ENCODE measurements at regions not wholly inside any gene's neighbourhood (a gene's known extent, or its start where the extent isn't known, plus 50 kb on each side); places are given as distances from the start of the nearest gene placed in this dataset.

DNA sequence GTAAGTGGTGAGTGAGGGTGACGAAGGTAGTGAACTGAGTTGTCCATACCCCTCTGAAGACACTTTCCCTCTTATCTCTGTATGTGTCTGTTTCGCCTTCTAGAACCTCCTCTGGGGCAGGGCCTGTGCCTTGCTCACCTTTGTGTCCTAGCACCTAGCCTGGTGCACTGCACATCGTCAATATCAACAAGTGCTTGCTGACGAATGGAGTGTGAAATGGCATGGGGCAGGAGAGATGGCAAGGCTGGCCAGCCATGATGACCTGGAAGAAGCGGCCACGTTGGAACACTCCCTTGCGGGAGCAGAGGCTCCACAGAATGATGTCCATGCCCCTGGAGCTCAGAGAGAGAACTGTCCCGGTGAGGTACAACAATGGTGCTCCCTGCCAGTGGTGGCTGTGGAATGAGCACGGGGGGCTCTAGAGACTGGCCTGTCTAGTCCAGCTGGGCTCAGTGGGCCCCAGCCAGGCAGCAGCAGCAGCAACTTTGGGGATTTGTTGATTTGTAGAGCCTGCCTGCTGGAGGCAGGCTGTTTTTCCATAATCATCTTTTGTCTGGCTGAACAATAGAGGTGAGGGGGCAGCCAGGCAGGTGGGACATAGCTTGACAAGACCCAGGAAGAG lies 112.2 kb upstream of the PJA1 start:
- ATAC-seq (no peak), FAIRE-seq (no peak), DNase-seq (ENCODE audit: low spot score) (no peak)
- Histone ChIP-seq H3K4me3 (replicated peaks in 1 of 3; ENCODE audit: insufficient read depth in 1 of 3, low read depth in 2 of 3, low read length in 3 of 3) (no peak overlapping the region), H2AFZ (ENCODE audit: low read length) (no peak overlapping the region), H3K4me1 (ENCODE audit: insufficient read depth, low read length) (peaks cover 13% of the 10 kb centered on the region), H3K9me3 (ENCODE audit: low read length) (no peaks in the 10 kb centered on the region), H3K4me2 (ENCODE audit: low read depth, low read length) (no peak overlapping the region), H3K79me2 (ENCODE audit: insufficient read depth, low read length) (no peaks in the 10 kb centered on the region), H4K20me1 (ENCODE audit: insufficient read depth, low read length) (no peaks in the 10 kb centered on the region), H3K27ac (ENCODE audit: extremely low read length, insufficient read depth, low read length) (no peak overlapping the region), H3K9ac (ENCODE audit: insufficient read depth, low read depth, low read length) (no peak overlapping the region), H3K36me3 (replicated peaks in 1 of 2; ENCODE audit: control insufficient read depth in 1 of 2, insufficient read depth in 2 of 2, low read length in 2 of 2) (no peaks in the 10 kb centered on the region), H3K27me3 (ENCODE audit: control insufficient read depth in 1 of 2, insufficient read depth in 2 of 2, low read length in 2 of 2) (no peaks in the 10 kb centered on the region)
- in situ Hi-C loops (cut with HindIII; ENCODE audit: extremely low pct_ligation_motif_present, low pct_unique_long_range_greater_than_20kb) (no loop called here), intact Hi-C loops (cut with micrococcal nuclease; ENCODE audit: unreplicated experiment) (loop anchor here (10.0 kb wide), 1 partner anchor 1007 kb away; the partner anchor contains the start of genes PDZD11 and RAB41)
- ChIA-PET CTCF (ENCODE audit: low intra/inter-chr PET ratio, low total read pairs) (no interaction called here), POLR2A (no interaction called here)
- no peak for TF ChIP-seq LCORL (IDR thresholded peaks at IDR 0.05)
- no peak for TF ChIP-seq LCORL (CRISPR knock-in tag; IDR thresholded peaks at IDR 0.05)
- TF ChIP-seq EP300 (IDR thresholded peaks at IDR 0.05; ENCODE audit: low read depth in 2 of 2, low read length in 2 of 2) = no peak
- TF ChIP-seq EP300 (CRISPR knock-in tag; IDR thresholded peaks at IDR 0.05; ENCODE audit: borderline replicate concordance) = no peak
- no peak for TF ChIP-seq PPARG (CRISPR knock-in tag; conservative IDR thresholded peaks at IDR 0.05)
- TF ChIP-seq REPIN1 (CRISPR knock-in tag; IDR thresholded peaks at IDR 0.05; ENCODE audit: borderline replicate concordance, low read depth) = no peak
- TF ChIP-seq YEATS2 (CRISPR knock-in tag; IDR thresholded peaks at IDR 0.05; ENCODE audit: borderline replicate concordance) = no peak
- no peak for TF ChIP-seq ZNF101 (CRISPR knock-in tag; IDR thresholded peaks at IDR 0.05; ENCODE audit: borderline replicate concordance, low read depth)
- no peak for TF ChIP-seq ZNF460 (CRISPR knock-in tag; IDR thresholded peaks at IDR 0.05; ENCODE audit: borderline replicate concordance)
- no peak for TF ChIP-seq HIC2 (CRISPR knock-in tag; IDR thresholded peaks at IDR 0.05; ENCODE audit: low read depth)
- TF ChIP-seq ZNF674 (CRISPR knock-in tag; IDR thresholded peaks at IDR 0.05; ENCODE audit: low read depth) = no peak
- no TSS peak for BruUV-seq (replicated peaks)
- WGBS (ENCODE audit: low lambda C conversion rate) = 0% methylated on average over 2 of the region's 9 CpGs

Measured in HepG2 (cell line).